HG02840 (cell line): ENCODE measurements at regions not wholly inside any gene's neighbourhood (a gene's known extent, or its start where the extent isn't known, plus 50 kb on each side); places are given as distances from the start of the nearest gene placed in this dataset.
"Not testable (repeated sequence)": the region's sequence is repeated elsewhere in the genome, so short reads cannot be mapped to it uniquely, and the experiment has no call there.

ENCODE experiments used
- ATAC-seq: cut with Tn5 transposase; IDR thresholded peaks from one replicate; pipeline ENCODE4 v1.9.1; 2021; ENCODE audit warnings: mild to moderate bottlenecking, moderate library complexity, moderate number of reproducible peaks; ENCODE audit not compliant: unreplicated experiment, low FRiP score

DNA sequence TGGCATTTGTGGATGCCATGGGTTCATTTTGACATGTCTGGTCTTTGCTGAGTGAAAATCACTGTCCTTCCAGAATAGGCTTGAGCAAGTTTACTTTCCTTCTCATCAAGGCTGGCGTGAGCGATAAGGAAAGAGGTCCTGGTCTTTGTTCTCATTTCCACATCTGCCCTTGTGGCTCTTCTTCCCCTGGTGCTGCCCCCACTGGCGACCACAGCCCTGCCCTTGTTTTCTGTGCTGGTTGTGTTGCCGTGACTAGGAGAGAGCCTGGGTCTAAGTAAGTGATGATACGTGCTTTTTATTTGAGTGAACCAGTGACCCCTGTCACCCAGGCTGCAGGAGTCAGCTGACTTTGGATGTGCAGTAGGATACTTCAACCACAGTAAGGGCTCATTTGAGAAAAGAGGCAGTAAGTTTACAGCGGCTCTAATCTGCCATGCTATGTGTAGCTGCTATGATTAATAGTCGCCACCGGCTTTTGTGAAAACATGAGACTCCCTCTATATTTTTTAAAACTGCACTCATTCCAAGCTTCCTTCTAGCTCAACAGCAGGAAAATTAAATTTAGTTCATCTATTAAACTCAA, 441.7 kb downstream of the RNF144A start:
- no peak for ATAC-seq

DNA sequence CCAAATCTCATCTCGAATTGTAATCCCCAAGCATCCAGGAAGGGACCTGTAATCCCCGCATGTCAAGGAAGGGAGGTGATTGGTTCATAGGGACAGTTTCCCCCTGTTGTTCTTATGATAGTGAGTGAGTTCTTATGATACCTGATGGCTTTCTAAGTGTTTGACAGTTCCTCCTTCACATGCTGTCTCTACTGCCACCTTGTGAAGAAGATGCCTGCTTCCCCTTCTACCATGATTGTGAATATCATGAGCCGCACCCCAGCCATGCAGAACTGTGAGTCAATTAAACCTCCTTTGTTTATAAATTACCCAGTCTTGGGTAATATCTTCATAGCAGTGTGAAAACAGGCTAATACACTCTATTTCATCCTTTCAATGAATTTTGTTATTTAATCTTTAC, 446.7 kb downstream of the RNF144A start:
- ATAC-seq = no peak

DNA sequence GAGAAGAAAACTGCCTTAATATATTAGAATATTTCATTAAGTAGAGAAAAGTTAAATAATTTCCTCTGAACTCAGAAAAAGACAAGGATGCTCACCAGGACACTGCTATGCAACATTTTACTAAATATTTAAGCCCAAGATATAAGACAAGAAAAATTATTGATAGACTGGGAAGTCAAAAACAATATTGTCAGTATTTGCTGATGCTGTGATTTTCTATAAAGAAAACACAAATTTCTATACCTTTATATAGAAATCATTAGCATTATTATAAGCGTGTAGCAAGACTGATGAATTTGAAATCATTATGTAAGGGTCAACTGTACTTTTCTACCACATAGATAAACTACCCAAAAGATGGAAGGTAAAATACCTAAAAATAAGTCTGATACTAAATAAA, 451.0 kb downstream of the RNF144A start:
- no peak for ATAC-seq

DNA sequence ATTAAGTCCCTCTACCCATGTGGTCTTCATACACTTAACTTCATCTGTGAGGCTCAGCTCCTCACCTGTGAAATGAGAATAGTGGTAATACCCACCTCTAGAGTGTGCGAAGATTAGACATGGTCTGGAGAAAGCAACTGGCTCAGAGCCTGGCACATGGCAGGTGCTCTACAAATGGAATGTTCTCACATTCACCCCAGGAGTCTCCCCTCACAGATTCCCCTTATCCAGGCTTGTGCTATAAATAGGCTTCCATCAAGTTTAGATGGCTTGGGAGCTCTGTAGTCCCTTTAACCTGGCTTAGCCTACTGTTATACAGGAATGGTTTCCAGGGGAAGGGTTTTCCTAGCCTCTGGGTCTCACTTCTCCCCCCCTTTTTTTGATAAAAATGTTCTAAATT, 455.9 kb downstream of the RNF144A start:
- ATAC-seq = no peak

DNA sequence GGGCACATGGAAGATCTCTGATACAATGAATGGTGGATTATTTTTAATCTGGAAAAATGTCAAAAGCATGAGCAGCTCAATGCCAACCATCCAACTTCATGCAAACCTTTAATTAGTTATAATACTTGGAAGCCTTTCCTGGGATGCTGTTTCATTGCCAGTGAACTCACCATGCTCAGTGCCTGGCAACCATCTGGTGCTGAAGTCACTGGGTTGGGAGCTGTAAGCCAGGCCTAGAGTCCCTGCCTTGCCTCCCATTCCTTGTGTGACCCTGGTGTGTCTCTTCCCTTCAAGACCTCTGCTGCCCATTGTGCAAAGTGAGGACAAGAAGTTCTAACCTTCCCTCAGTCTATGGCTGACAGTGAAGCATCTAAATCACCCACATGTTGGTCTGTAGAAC, 458.7 kb downstream of the RNF144A start:
- no peak for ATAC-seq

DNA sequence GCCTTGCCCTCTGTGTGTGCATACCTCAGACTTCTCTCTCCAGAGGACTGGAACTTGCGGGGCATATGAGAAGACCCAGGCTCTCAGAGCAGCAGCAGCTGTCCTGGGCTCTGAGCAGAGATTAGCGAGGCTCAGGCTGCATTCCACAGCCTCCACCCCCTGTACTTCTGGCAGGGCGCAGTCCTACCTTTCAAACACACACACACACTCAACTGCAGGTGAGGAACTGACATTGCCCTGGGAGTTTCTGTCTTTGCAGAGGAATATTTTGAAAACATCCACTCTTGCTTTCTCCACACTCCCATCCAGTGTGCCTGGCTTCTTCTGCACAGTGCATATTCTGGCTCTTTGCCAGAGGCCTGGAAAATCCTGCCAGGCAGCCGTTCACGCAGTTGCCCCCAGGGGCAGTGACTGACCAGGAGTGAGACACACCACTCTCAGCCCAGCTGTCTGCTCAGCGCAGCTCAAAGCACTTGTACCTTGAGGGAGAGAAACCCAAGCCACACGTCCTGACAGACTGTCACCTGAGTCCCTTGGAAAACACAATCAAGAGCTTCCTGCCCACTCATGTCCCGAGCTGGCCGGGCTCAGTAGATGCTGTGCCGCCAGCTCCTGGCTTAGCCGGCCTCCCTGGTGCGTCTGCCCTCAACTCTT, 460.8 kb downstream of the RNF144A start:
- no peak for ATAC-seq

DNA sequence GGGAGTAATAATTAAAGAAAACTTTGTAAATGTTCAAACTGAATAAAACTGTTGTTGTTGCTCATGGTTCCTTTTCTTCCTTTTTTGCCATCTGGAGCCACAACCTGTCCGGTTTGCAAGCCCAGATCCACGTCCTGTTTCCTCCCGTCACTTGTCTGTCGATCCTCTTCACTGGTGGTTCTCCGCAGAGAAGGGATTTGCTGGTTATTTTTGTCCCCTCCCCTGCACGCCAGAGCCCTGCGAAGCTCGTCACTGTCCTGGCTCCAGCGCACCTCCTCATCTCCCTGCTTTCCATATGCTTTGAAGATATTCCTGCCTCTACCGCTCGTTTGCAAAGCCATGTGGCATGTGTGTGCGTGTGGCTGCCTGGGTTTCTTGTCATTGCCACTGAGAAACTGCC, 461.4 kb downstream of the RNF144A start:
- ATAC-seq = no peak

DNA sequence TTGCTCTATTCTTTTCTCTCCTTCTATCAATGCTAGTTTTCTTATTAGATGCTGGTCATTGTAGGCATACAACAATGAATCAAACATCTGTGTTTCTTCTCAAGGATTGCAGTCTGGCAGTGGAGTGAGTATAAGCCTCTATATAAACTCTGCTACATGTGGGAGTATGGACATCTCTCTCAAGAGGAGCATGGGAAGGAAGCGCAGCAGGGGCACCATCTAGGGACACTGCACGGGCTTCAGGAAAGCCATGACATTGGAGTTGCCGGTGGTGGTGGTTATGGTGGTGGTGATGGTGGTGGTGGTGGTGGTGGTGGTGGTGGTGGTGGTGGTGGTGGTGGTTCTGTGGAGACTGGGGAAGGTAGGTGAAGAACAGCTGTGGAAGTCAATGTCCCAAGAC, 462.6 kb downstream of the RNF144A start:
- no peak for ATAC-seq

DNA sequence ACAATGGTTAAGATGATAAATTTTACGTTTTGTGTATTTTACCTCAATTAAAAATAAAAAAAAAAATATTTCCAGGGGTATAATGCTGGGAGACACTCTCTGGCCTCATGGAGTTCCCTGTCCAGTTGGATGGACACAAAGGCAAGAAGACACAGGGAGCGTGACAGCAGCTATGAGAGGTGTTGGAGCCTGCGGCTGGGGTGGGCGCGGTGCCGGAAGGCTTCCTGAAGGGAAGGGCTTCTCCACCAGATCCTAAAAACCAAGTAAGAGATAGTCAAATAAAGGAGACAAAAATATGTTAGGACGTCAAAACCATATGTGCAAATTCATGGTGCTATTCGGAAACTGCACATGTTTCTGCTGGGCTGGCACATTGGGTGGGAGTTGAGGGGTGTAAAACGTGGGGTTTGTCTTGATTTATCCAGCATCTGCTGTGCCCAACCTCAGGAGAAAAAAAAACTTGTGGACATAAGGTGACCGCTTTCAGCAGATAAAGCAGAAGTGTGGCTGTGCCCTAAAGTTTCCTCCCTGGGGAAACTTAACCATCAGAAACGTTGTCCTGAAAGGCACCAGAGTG, 467.6 kb downstream of the RNF144A start:
- no peak for ATAC-seq

DNA sequence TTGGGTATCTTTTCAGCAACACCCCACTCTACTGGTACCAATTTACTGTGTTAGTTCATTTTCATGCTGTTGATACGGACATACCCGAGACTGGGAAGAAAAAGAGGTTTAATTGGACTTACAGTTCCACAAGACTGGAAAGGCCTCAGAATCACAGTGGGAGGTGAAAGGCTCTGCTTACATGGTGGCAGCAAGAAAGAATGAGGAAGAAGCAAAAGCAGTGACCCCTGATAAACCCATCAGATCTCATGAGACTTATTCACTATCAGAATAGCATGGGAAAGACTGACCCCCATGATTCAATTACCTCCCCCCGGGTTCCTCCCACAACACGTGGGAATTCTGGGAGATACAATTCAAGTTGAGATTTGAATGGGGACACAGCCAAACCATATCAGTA, 473.1 kb downstream of the RNF144A start:
- ATAC-seq = not testable (repeated sequence)

DNA sequence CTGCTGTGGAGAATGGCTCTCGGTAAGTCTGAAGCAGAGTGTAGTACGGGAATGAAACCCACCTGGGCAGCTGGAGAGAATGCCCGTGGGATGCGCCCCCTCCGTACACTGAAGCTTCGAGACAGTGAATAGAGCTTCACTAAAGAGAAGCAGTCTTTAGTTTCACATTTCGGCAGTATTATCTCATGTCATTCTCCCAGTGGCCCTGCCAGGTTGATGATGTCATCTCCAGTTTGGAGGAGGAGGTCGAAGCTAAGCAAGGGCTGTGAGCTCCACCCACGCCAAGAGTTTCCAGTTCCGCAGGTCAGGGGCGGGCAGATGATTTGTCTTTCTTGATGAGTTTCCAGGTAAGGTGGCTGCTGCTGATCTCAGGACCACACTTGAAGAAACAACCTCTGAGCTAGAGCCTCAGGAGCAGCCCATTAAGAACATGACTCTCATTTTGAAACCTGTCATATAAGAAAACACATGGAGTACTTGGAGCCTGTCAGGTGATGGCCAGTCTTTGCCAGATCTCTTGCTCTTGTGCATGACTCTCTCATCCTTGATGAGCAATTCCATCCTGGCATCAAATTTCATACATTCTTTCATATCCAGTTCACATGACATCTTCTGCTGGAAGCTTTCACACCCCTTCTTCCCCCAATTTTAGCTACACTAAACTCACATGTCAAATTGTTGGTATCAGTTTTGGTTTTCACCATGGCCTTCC, 475.0 kb downstream of the RNF144A start:
- ATAC-seq = no peak

DNA sequence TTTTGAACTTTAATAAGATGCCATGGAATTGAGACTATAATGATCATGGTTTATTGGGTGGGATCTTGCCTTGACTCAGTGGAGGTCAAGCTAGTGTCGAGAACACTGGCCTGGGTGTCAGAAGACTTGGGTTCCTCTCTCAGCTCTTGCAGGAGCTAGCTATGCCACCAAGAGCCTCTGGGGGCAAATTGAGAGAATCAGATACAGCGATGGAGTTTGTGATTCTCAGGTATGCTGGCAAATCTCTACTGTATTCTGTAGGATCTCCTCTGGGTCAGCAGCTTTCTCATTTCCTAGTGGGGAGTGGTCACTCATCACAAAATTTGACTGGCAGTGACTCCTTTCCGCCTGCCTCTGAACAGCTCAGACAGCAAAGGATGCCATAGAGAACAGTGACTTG, 477.0 kb downstream of the RNF144A start:
- no peak for ATAC-seq

DNA sequence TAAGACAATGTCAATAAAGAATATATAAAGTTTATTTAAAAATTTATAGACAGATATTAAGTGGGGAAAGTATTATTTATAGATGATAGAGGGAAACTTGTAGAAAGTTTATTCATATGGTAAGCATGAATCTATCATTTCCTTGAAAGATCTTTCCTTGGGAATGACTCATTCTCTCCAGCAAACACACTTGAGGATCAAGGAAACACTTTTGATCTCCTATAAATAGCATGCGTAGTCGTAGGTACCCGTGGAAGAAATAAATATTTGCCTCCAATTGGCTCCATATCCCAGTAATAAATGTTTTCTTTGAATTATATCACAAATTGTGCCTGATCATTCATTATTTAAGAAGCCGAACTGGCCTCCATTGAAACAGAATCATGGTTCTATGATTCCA, 483.4 kb downstream of the RNF144A start:
- ATAC-seq = no peak

DNA sequence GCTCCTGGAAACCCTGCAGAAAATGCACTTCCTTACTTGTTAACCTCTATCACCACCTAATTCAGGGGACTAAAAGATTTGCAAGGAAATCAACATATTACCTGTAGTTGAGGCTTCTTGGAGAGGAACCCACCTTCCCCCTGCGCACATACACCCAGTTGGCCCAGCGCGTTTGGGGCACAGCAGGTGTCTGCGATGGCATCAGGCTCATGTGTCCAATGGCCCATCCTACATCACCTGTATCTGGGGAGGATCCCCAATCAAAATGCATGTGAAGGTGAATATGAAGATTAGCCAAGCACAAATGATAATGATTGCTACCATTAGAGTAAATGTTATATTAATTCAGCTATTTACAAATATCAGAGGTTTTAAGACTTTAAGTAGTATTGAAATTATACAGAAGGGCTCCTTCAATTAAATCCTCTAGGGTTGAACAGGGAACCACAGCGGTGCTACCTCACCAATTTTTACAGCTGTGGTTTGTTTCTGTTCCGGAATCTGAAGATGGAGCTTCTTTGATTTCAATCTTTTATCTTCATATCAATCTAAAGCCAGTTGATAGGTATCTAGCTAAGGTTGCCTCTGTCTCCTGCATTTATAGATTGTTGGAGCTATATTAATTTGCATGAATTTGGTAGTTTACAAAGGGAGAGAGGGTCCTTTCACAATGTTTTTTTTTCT, 486.0 kb downstream of the RNF144A start:
- ATAC-seq = no peak

DNA sequence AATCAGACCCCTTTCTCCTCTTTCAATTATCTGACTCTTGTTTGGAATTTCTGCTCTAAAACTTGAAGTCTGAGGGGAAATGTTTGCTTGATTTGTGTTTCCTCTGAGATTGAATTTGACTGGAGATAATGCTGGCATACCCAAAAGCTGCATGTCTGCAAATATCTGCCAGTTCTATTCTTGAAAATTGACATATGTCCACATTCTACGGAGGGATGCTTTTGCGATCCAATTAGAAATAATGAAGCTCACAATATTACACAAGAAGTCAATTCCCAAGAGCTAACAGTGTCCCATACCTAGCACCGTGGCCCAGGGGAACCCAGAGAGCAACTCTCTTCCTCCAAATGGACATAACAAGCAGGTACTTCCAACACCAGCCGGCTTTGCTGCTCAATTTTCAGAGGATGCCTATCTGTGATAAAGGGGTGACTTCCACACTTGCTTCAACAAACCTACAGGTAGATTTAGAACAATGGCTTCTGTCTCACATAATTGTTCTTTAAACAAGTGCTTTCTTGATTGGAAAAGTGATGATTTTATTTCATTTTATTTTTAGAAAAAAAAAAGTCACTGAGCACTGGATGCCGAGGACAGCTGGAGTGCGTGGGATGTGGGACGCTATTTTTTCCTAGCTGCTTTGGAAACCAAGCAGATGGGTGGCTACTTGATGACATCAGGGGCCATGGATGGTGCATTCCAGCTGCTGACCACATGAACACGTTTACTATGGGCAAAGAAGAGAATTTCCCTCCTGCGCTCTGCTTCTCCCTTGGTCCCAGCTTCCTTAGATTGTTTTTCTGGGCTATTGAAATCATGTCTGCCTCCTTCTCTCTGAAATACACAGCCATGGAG, 488.9 kb downstream of the RNF144A start:
- ATAC-seq = no peak

DNA sequence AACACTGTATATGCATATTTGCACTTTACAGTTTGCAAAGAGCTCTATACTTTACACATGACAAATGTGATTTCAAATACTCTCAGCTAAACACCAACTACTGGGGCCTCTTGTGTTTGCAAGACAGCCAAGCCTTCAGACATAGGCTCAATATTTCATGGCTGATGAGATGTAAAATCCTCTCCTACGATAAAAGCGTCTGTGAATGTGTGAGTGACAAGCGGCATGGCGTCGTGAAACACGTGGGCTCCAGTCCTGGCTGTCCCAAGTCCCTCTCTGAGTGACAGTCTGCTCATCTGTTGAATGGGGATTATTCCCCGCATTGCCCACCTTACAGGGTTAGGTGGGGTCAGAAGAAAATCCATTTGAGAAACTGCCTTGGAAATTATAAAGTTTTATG, 489.8 kb downstream of the RNF144A start:
- no peak for ATAC-seq

DNA sequence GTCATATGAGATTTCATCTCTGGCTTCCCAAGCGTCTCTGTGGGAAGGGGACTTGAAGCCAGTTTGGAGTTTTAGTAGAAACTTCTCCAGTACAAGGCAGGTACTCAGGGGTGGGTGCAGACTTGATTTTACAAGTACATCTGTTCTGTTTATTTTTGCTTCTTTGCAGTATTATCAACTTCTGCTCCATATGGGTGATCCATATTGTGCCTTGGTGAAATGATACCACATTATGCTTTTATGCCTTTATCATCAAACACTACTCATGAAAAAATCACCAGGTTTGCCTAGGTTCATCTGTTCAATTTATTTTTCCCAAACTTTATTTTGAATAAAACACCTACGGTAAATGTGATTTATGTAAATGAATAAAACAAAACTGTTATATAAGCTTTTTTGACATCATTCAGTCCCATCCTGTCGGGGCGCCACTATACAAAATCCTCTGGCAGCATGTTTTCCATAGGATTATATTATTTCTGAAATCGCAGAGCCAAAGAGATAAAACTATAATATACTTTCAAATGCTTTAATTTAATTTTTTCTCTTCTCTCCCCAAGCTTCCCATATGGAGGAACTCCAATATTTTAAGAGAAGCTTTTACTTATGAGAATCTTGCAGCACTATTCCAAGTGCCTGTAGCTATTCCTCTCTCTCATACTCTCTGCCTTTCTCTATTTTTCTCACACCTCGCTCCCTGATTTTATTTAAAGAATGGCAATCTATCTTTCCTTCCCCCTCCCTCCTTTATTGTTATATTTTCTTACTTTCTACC, 490.9 kb downstream of the RNF144A start:
- ATAC-seq = no peak

DNA sequence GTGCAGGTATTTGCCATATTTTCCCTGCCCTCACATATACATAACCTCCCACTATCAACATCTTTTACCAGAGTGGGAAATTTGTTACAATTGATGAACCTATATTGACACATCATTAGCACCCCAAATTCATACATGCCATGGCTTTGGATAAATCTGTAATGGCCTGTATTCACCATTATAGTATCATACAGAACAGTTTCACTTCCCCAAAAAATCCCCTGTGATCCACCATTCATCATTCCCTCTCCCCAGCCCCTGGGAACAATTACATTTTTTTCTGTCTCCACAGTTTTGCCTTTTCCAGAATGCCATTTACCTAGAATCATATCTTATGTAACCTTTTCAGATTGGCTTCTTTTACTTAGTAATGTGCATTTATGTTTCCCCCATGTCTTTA, 494.5 kb downstream of the RNF144A start:
- no peak for ATAC-seq
